ENCODE measurements at regions not wholly inside any gene's neighbourhood (a gene's known extent, or its start where the extent isn't known, plus 50 kb on each side); places are given as distances from the start of the nearest gene placed in this dataset.

- no peak for DNase-seq (ENCODE audit: low spot score)
- intact Hi-C loops (cut with DNase I) = no loop called here
- no peak for ATAC-seq
Measured at GRCh38 chr4:125658773-125659172, 344.0 kb downstream of the FAT4 start.

- intact Hi-C loops (cut with DNase I) = no loop called here
Measured at GRCh38 chr4:125663896-125664767, 349.4 kb downstream of the FAT4 start.

GRCh38 chr4:125666635-125667034 lies 351.9 kb downstream of the FAT4 start:
- intact Hi-C loops (cut with DNase I) = no loop called here
- DNase-seq (ENCODE audit: low spot score) (no peak), ATAC-seq (no peak)

More at GRCh38 chr4:125663896-125664767, 349.4 kb downstream of the FAT4 start:
- DNase-seq (ENCODE audit: low spot score) (no peak), ATAC-seq (no peak)

- intact Hi-C loops (cut with DNase I) = no loop called here
- DNase-seq (ENCODE audit: low spot score) = no peak
- ATAC-seq = no peak
Measured at GRCh38 chr4:125676156-125676555, 361.4 kb downstream of the FAT4 start.

- intact Hi-C loops (cut with DNase I) = no loop called here
- ATAC-seq = no peak
- DNase-seq (ENCODE audit: low spot score) = no peak
Measured at GRCh38 chr4:125676583-125676982, 361.8 kb downstream of the FAT4 start.

- DNase-seq (ENCODE audit: low spot score) = no peak
- intact Hi-C loops (cut with DNase I) = no loop called here
- ATAC-seq = no peak
Measured at GRCh38 chr4:125677665-125678307, 363.0 kb downstream of the FAT4 start.

GRCh38 chr4:125679989-125680388 lies 365.2 kb downstream of the FAT4 start:
- intact Hi-C loops (cut with DNase I) = no loop called here
- DNase-seq (ENCODE audit: low spot score) (no peak), ATAC-seq (no peak)

- DNase-seq (ENCODE audit: low spot score) (no peak), ATAC-seq (no peak)
- intact Hi-C loops (cut with DNase I) = no loop called here
Measured at GRCh38 chr4:125681240-125681639, 366.5 kb downstream of the FAT4 start.

GRCh38 chr4:125682730-125683129 lies 368.0 kb downstream of the FAT4 start:
- intact Hi-C loops (cut with DNase I) = no loop called here
- DNase-seq (ENCODE audit: low spot score) (no peak), ATAC-seq (no peak)

- ATAC-seq (no peak), DNase-seq (ENCODE audit: low spot score) (no peak)
- intact Hi-C loops (cut with DNase I) = no loop called here
Measured at GRCh38 chr4:125688841-125689240, 374.1 kb downstream of the FAT4 start.

- ATAC-seq (no peak), DNase-seq (ENCODE audit: low spot score) (no peak)
- intact Hi-C loops (cut with DNase I) = no loop called here
Measured at GRCh38 chr4:125689805-125690204, 375.1 kb downstream of the FAT4 start.

GRCh38 chr4:125693228-125693627 lies 378.5 kb downstream of the FAT4 start:
- DNase-seq (ENCODE audit: low spot score) = no peak
- peak; percentile 49 for ATAC-seq
- intact Hi-C loops (cut with DNase I) = no loop called here

GRCh38 chr4:125702406-125702805 lies 387.7 kb downstream of the FAT4 start:
- ATAC-seq (no peak), DNase-seq (ENCODE audit: low spot score) (no peak)
- intact Hi-C loops (cut with DNase I) = no loop called here

GRCh38 chr4:125703443-125703842 lies 388.7 kb downstream of the FAT4 start:
- intact Hi-C loops (cut with DNase I) = no loop called here
- ATAC-seq = no peak
- DNase-seq (ENCODE audit: low spot score) = no peak

GRCh38 chr4:125704726-125705125 lies 390.0 kb downstream of the FAT4 start:
- DNase-seq (ENCODE audit: low spot score) = no peak
- intact Hi-C loops (cut with DNase I) = no loop called here
- no peak for ATAC-seq

GRCh38 chr4:125705681-125706080 lies 390.9 kb downstream of the FAT4 start:
- ATAC-seq (no peak), DNase-seq (ENCODE audit: low spot score) (no peak)
- intact Hi-C loops (cut with DNase I) = no loop called here

GRCh38 chr4:125707397-125707796 lies 392.6 kb downstream of the FAT4 start:
- DNase-seq (ENCODE audit: low spot score) (no peak), ATAC-seq (no peak)
- intact Hi-C loops (cut with DNase I) = no loop called here

- ATAC-seq = no peak
- DNase-seq (ENCODE audit: low spot score) = no peak
- intact Hi-C loops (cut with DNase I) = no loop called here
Measured at GRCh38 chr4:125710766-125711165, 396.0 kb downstream of the FAT4 start.

GRCh38 chr4:125714049-125714448 lies 399.3 kb downstream of the FAT4 start:
- DNase-seq (ENCODE audit: low spot score) (no peak), ATAC-seq (no peak)
- intact Hi-C loops (cut with DNase I) = no loop called here

- no peak for ATAC-seq
- intact Hi-C loops (cut with DNase I) = no loop called here
- no peak for DNase-seq (ENCODE audit: low spot score)
Measured at GRCh38 chr4:125714845-125715244, 400.1 kb downstream of the FAT4 start.

- no peak for ATAC-seq
- intact Hi-C loops (cut with DNase I) = no loop called here
- no peak for DNase-seq (ENCODE audit: low spot score)
Measured at GRCh38 chr4:125719987-125720386, 405.2 kb downstream of the FAT4 start.

Measured in sciatic nerve (tissue), 2 donors.